ENCODE measurements at regions not wholly inside any gene's neighbourhood (a gene's known extent, or its start where the extent isn't known, plus 50 kb on each side); places are given as distances from the start of the nearest gene placed in this dataset.

GRCh38 chr15:93331545-93332167 lies 242.6 kb upstream of the RGMA start:
- DNase-seq (ENCODE audit: low read depth in 2 of 3, low spot score in 2 of 3) = no peak

GRCh38 chr15:93330912-93331544 lies 242.0 kb upstream of the RGMA start:
- no peak for DNase-seq (ENCODE audit: low read depth in 2 of 3, low spot score in 2 of 3)

GRCh38 chr15:93327364-93327763 lies 238.4 kb upstream of the RGMA start:
- no peak for DNase-seq (ENCODE audit: low read depth in 2 of 3, low spot score in 2 of 3)

- DNase-seq (ENCODE audit: low read depth in 2 of 3, low spot score in 2 of 3) = no peak
Measured at GRCh38 chr15:93324186-93324975, 235.4 kb upstream of the RGMA start.

GRCh38 chr15:93321881-93322282 lies 232.9 kb upstream of the RGMA start:
- DNase-seq (ENCODE audit: low read depth in 2 of 3, low spot score in 2 of 3) = no peak

GRCh38 chr15:93319121-93319814 lies 230.3 kb upstream of the RGMA start:
- DNase-seq (ENCODE audit: low read depth in 2 of 3, low spot score in 2 of 3) = no peak

- DNase-seq (ENCODE audit: low read depth in 2 of 3, low spot score in 2 of 3) = no peak
Measured at GRCh38 chr15:93317772-93318171, 228.8 kb upstream of the RGMA start.

- DNase-seq (ENCODE audit: low read depth in 2 of 3, low spot score in 2 of 3) = no peak
Measured at GRCh38 chr15:93314245-93314644, 225.2 kb upstream of the RGMA start.

- DNase-seq (ENCODE audit: low read depth in 2 of 3, low spot score in 2 of 3) = no peak
Measured at GRCh38 chr15:93312891-93313486, 224.0 kb upstream of the RGMA start.

GRCh38 chr15:93311620-93312019 lies 222.6 kb upstream of the RGMA start:
- no peak for DNase-seq (ENCODE audit: low read depth in 2 of 3, low spot score in 2 of 3)

GRCh38 chr15:93308026-93308690 lies 219.1 kb upstream of the RGMA start:
- DNase-seq (ENCODE audit: low read depth in 2 of 3, low spot score in 2 of 3) = no peak

GRCh38 chr15:93307513-93307912 lies 218.5 kb upstream of the RGMA start:
- no peak for DNase-seq (ENCODE audit: low read depth in 2 of 3, low spot score in 2 of 3)

- no peak for DNase-seq (ENCODE audit: low read depth in 2 of 3, low spot score in 2 of 3)
Measured at GRCh38 chr15:93305306-93305705, 216.3 kb upstream of the RGMA start.

- DNase-seq (ENCODE audit: low read depth in 2 of 3, low spot score in 2 of 3) = no peak
Measured at GRCh38 chr15:93302080-93302765, 213.2 kb upstream of the RGMA start.

- DNase-seq (ENCODE audit: low read depth in 2 of 3, low spot score in 2 of 3) = no peak
Measured at GRCh38 chr15:93300796-93301195, 211.8 kb upstream of the RGMA start.

GRCh38 chr15:93299675-93300074 lies 210.7 kb upstream of the RGMA start:
- DNase-seq (ENCODE audit: low read depth in 2 of 3, low spot score in 2 of 3) = no peak

- no peak for DNase-seq (ENCODE audit: low read depth in 2 of 3, low spot score in 2 of 3)
Measured at GRCh38 chr15:93298901-93299300, 209.9 kb upstream of the RGMA start.

GRCh38 chr15:93296759-93297500 lies 207.9 kb upstream of the RGMA start:
- no peak for DNase-seq (ENCODE audit: low read depth in 2 of 3, low spot score in 2 of 3)

- no peak for DNase-seq (ENCODE audit: low read depth in 2 of 3, low spot score in 2 of 3)
Measured at GRCh38 chr15:93294896-93295295, 205.9 kb upstream of the RGMA start.

- DNase-seq (ENCODE audit: low read depth in 2 of 3, low spot score in 2 of 3) = no peak
Measured at GRCh38 chr15:93294066-93294465, 205.1 kb upstream of the RGMA start.
